Tibial nerve (tissue), 4 donors: ENCODE measurements at regions not wholly inside any gene's neighbourhood (a gene's known extent, or its start where the extent isn't known, plus 50 kb on each side); places are given as distances from the start of the nearest gene placed in this dataset.
"Not testable (repeated sequence)": the region's sequence is repeated elsewhere in the genome, so short reads cannot be mapped to it uniquely, and the experiment has no call there.

ENCODE experiments used
- DNase-seq, 2 donors: peaks; one replicate each; pipeline ENCODE4 v3.0.0-alpha.2; 2019; ENCODE audit warnings: low spot score in 2 of 2
- H3K27ac ChIP-seq, 4 donors: fragments of 200-600 bp; sonication (generic) in 3 of 4; one replicate each; pipeline ENCODE4 v1.5.1; 2017 to 2019; ENCODE audit warnings: mild to moderate bottlenecking in 1 of 4
- H3K27me3 ChIP-seq, 2 donors: fragments of 200-600 bp; sonication (generic) in 1 of 2; one replicate each; pipeline versions ENCODE4 v1.5.1 to v1.6.0; 2017 to 2019
- H3K36me3 ChIP-seq, 3 donors: fragments of 200-600 bp; sonication (generic); one replicate each; pipeline ENCODE4 v1.5.1; 2018 to 2019
- H3K4me1 ChIP-seq, 4 donors: fragments of 200-600 bp; sonication (generic) in 3 of 4; one replicate each; pipeline ENCODE4 v1.5.1; 2017 to 2019
- H3K4me3 ChIP-seq, 4 donors: fragments of 200-600 bp; sonication (generic) in 3 of 4; one replicate each; pipeline ENCODE4 v1.5.1; 2017 to 2019; ENCODE audit warnings: mild to moderate bottlenecking in 1 of 4, moderate library complexity in 1 of 4
- H3K9me3 ChIP-seq, 4 donors: fragments of 200-600 bp; sonication (generic) in 3 of 4; one replicate each; pipeline ENCODE4 v1.5.1; 2017 to 2019
- WGBS, 2 donors: methylation state at CpG; one replicate each; pipeline ENCODE4 v1.1.5; 2018; 5-methylcytosine and 5-hydroxymethylcytosine counted together

DNA sequence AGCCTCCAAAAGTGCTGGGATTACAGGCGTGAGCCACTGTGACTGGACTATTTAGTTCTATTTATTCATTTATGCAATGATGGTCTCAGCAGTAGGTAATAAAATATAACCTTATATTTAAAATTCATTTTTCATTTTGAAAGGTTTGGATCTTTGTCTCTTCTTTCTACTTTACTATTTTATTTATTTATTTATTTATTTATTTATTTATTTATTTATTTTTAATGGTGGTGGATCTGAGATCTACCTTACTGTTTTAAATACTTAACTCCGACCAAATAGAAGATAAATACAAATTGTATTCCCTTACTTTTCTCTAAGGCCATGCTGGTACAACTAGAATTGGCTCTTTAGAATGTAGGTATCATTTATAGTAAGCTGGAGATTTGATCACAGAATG, 159.9 kb upstream of the NBPF19 start:
- WGBS, 2 donors: 89 to 100% methylated on average over 1 of the region's 2 CpGs
- H3K9me3 ChIP-seq, H3K27me3 ChIP-seq, H3K27ac ChIP-seq, H3K4me3 ChIP-seq, H3K4me1 ChIP-seq, DNase-seq, H3K36me3 ChIP-seq: not testable (repeated sequence)

GRCh38 chr1:149320971-149321731, 153.7 kb upstream of the NBPF19 start:
- not testable (repeated sequence) for DNase-seq, H3K4me3 ChIP-seq, H3K36me3 ChIP-seq, H3K27ac ChIP-seq, H3K9me3 ChIP-seq, H3K27me3 ChIP-seq, H3K4me1 ChIP-seq
- no CpG with 5 or more reads among the region's 48 CpGs for WGBS, 2 donors

- DNase-seq, H3K27me3 ChIP-seq, H3K9me3 ChIP-seq, H3K27ac ChIP-seq, H3K4me3 ChIP-seq, H3K4me1 ChIP-seq, H3K36me3 ChIP-seq: not testable (repeated sequence)
- WGBS, 2 donors: no CpG with 5 or more reads among the region's 12 CpGs
Observed at GRCh38 chr1:149321732-149322016, 153.2 kb upstream of the NBPF19 start.

GRCh38 chr1:149330081-149330335, 144.8 kb upstream of the NBPF19 start:
- not testable (repeated sequence) for H3K9me3 ChIP-seq, H3K27ac ChIP-seq, H3K4me3 ChIP-seq, H3K36me3 ChIP-seq, H3K4me1 ChIP-seq, H3K27me3 ChIP-seq, DNase-seq

DNA sequence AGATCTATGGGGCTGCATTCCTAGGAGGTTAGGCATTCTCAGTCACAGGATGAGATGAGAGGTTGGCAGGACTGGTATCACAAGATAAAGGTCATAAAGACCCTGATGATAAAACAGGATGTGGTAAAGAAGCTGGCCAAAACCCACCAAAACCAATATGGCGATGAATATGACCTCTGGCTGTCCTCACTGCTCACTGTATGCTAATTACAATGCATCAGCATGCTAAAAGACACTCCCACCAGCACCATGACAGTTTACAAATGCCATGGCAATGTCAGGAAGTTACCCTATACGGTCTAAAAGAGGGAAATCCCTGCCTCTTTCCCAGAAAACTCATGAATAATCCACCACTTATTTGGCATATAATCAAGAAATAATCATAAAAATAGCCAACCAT, 138.8 kb upstream of the NBPF19 start:
- H3K4me1 ChIP-seq, H3K9me3 ChIP-seq, H3K36me3 ChIP-seq, H3K4me3 ChIP-seq, H3K27ac ChIP-seq, H3K27me3 ChIP-seq, DNase-seq: not testable (repeated sequence)
- no CpG with 5 or more reads among the region's 2 CpGs for WGBS, 2 donors

- not testable (repeated sequence) for H3K27ac ChIP-seq, H3K9me3 ChIP-seq, H3K36me3 ChIP-seq, H3K4me3 ChIP-seq, H3K27me3 ChIP-seq, H3K4me1 ChIP-seq, DNase-seq
- WGBS, 2 donors: no CpG with 5 or more reads among the region's 18 CpGs
Observed at GRCh38 chr1:149338221-149338691, 136.6 kb upstream of the NBPF19 start.

GRCh38 chr1:149338698-149339097, 136.1 kb upstream of the NBPF19 start:
- not testable (repeated sequence) for H3K36me3 ChIP-seq, DNase-seq, H3K4me3 ChIP-seq, H3K9me3 ChIP-seq, H3K27ac ChIP-seq, H3K27me3 ChIP-seq, H3K4me1 ChIP-seq
- WGBS, 2 donors: no CpG with 5 or more reads among the region's 7 CpGs

- not testable (repeated sequence) for H3K36me3 ChIP-seq, H3K27ac ChIP-seq, H3K9me3 ChIP-seq, H3K27me3 ChIP-seq, H3K4me3 ChIP-seq, DNase-seq, H3K4me1 ChIP-seq
- WGBS, 2 donors: no CpG with 5 or more reads among the region's 1 CpG
Observed at GRCh38 chr1:149349448-149349847, 125.4 kb upstream of the NBPF19 start.

GRCh38 chr1:149352205-149352604, 122.6 kb upstream of the NBPF19 start:
- not testable (repeated sequence) for H3K27ac ChIP-seq, H3K9me3 ChIP-seq, H3K27me3 ChIP-seq, H3K4me3 ChIP-seq, DNase-seq, H3K4me1 ChIP-seq, H3K36me3 ChIP-seq
- WGBS, 2 donors: no CpG with 5 or more reads among the region's 1 CpG

DNA sequence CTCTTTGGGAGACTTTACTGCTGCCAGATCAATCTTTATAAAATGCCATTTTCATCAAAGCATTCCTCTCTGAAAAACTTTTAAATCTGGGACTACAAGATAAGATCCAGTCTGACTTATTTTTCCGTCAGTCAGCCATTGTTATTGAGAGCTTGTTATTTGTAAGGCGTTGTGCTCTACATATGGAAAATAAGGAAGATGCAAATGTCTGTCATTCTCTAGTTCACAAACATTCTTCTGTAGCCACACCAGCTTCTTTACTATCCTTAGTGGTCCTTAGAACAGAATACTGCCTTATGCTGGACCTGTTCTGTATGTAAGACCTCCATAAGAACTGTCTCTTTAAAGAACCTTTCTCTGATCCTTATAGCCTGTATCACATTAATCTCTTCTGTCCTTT, 120.3 kb upstream of the NBPF19 start:
- H3K4me3 ChIP-seq, H3K4me1 ChIP-seq, H3K27me3 ChIP-seq, H3K9me3 ChIP-seq, DNase-seq, H3K27ac ChIP-seq, H3K36me3 ChIP-seq: not testable (repeated sequence)
- no CpG with 5 or more reads among the region's 2 CpGs for WGBS, 2 donors

- WGBS, 2 donors: no CpG with 5 or more reads among the region's 1 CpG
Observed at GRCh38 chr1:149355748-149356147, 119.1 kb upstream of the NBPF19 start.

GRCh38 chr1:149356152-149356551, 118.7 kb upstream of the NBPF19 start:
- not testable (repeated sequence) for H3K9me3 ChIP-seq, H3K4me1 ChIP-seq, DNase-seq, H3K36me3 ChIP-seq, H3K27me3 ChIP-seq, H3K27ac ChIP-seq, H3K4me3 ChIP-seq
- WGBS, 2 donors: no CpG with 5 or more reads among the region's 4 CpGs

More at GRCh38 chr1:149355748-149356147, 119.1 kb upstream of the NBPF19 start:
- not testable (repeated sequence) for H3K9me3 ChIP-seq, H3K4me3 ChIP-seq, H3K4me1 ChIP-seq, H3K36me3 ChIP-seq, H3K27me3 ChIP-seq, DNase-seq, H3K27ac ChIP-seq

DNA sequence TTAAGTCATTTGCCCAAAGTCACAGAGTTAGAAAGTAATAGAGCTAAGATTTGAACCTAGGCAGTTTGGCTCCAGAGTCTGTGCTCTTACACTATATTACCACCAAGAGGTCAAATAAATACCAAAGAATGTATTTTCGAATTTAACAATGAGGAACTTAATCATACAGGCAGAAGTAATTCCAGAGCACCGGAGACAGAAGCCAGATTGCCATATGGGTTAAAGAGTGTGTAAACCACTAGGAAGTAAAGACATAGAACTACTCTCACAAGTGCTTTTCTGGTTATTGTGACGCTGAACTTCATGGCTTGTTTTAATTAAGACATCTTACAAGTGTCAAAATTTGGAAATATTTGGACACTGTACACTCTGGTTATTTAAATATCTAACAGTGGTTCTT, 114.5 kb upstream of the NBPF19 start:
- WGBS, 2 donors: no CpG with 5 or more reads among the region's 3 CpGs
- not testable (repeated sequence) for H3K27me3 ChIP-seq, H3K36me3 ChIP-seq, DNase-seq, H3K4me1 ChIP-seq, H3K4me3 ChIP-seq, H3K27ac ChIP-seq, H3K9me3 ChIP-seq

- not testable (repeated sequence) for H3K9me3 ChIP-seq, H3K36me3 ChIP-seq, H3K27me3 ChIP-seq, H3K4me3 ChIP-seq, DNase-seq, H3K4me1 ChIP-seq, H3K27ac ChIP-seq
- no CpG with 5 or more reads among the region's 2 CpGs for WGBS, 2 donors
Observed at GRCh38 chr1:149361310-149361709, 113.5 kb upstream of the NBPF19 start.
